Muscle layer of colon (tissue), 2 donors: ENCODE measurements at regions not wholly inside any gene's neighbourhood (a gene's known extent, or its start where the extent isn't known, plus 50 kb on each side); places are given as distances from the start of the nearest gene placed in this dataset.

Experiments used
- H3K27ac ChIP-seq: one replicate; pipeline ENCODE4 v1.7.0; 2013; ENCODE audit warnings: low read depth, mild to moderate bottlenecking, low read length, moderate library complexity
- H3K27me3 ChIP-seq, 2 donors: one replicate each; pipeline ENCODE4 v1.7.0; 2013; ENCODE audit warnings: low read length in 2 of 2, mild to moderate bottlenecking in 2 of 2; ENCODE audit not compliant: insufficient read depth in 2 of 2, control insufficient read depth in 1 of 2
- H3K36me3 ChIP-seq: one replicate; pipeline ENCODE4 v1.7.0; 2013; ENCODE audit warnings: mild to moderate bottlenecking, low read length; ENCODE audit not compliant: insufficient read depth
- H3K4me1 ChIP-seq: one replicate; pipeline ENCODE4 v1.7.0; 2013; ENCODE audit warnings: mild to moderate bottlenecking, low read length; ENCODE audit not compliant: insufficient read depth
- H3K4me3 ChIP-seq, 2 donors: one replicate each; pipeline ENCODE4 v1.7.0; 2013; ENCODE audit warnings: low read length in 2 of 2, low read depth in 1 of 2, mild to moderate bottlenecking in 1 of 2, moderate library complexity in 1 of 2
- H3K9ac ChIP-seq: one replicate; pipeline ENCODE4 v1.7.0; 2013; ENCODE audit warnings: low read length
- H3K9me3 ChIP-seq: one replicate; pipeline ENCODE4 v1.7.0; 2013; ENCODE audit warnings: mild to moderate bottlenecking, low read length
- donor health status: abdominal sarcoma.
- donor health status: Adenocarcinoma of cecum.

DNA sequence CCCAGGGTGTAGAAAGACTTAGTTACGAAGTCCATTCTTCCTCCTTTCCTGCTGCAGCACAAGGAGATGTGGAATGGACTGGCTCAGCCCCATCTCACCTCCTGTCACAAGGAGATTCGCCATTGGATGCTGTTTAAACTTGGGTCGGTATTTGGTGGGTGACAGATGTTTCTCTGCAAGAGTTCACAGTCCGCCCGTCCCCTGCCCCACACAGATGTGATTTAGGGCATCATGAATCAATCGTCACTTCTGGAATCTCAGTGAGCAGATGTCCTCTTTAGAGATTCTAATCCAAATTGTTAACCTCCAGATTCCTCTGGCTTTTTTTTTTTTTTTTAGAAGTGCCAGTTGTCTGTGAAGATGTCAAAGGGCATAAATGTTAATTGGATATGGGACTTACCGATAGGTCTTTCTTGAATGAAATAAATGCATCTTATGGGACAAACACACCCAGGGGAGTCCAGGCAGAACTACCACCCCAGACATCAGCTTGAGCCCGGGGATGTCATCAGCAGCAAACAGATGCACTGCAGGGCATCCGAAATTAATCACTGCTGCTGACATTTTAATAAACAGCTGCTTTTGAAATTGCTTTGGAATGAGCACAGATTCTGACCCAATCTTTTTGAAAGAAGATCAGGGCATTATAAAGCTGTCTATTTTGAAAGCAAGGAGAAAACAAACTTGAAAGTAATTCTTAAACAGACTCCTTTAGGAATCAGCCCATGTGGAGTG is 117.6 kb upstream of the CDH4 start:
- Histone ChIP-seq H3K36me3 (no peaks in the 10 kb centered on the region), H3K27ac (no peak overlapping the region), H3K4me1 (no peaks in the 10 kb centered on the region), H3K4me3 (no peak overlapping the region), H3K9me3 (no peaks in the 10 kb centered on the region), H3K9ac (no peak overlapping the region), H3K27me3 (peaks cover 0 to 3% of the 10 kb centered on the region in 2 donors)

DNA sequence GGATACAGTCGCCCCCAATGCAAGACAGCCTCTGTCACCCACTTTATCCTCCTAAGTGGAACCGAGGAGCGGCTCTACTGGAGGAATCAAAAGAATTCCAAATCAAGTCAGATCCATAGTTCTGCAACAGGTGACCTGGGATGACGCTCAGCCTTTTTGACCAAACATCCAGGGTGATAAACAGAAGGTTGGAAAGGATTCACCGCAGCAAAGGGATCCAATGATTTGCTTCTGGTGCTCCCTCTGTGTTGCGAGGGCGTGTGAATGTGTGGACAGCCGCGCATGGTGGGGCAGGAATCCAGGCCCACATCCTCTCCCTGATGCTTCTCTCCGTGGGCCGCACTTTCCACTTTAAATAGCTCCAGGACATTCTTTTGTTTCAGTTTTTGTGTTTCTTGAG is 116.8 kb upstream of the CDH4 start:
- Histone ChIP-seq H3K4me1 (no peaks in the 10 kb centered on the region), H3K27me3 (peaks cover 0 to 3% of the 10 kb centered on the region in 2 donors), H3K9ac (no peak overlapping the region), H3K36me3 (no peaks in the 10 kb centered on the region), H3K27ac (no peak overlapping the region), H3K9me3 (no peaks in the 10 kb centered on the region), H3K4me3 (no peak overlapping the region)

DNA sequence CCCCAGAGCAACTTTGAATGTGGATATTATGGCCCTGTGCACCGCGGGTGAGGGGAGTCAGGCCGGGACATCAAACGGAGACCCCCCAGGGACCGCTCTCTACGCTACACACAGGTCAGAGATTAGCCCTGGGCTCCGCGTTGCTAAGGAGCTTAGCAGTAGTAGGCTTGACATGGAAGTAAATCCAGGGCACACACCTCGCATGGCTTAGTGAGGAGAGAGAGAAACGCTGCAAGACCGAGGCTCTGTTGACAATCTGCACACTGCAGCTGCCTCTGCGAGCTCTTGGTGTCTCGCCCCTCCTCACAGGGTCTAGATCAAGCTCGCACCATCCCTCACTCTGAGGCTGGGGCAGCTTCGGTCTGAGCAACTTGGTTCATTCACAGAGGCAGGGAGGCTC is 116.1 kb upstream of the CDH4 start:
- Histone ChIP-seq H3K9me3 (no peaks in the 10 kb centered on the region), H3K27me3 (no peaks in the 10 kb centered on the region), H3K4me1 (no peaks in the 10 kb centered on the region), H3K27ac (no peak overlapping the region), H3K36me3 (no peaks in the 10 kb centered on the region), H3K4me3 (no peak overlapping the region), H3K9ac (no peak overlapping the region)

DNA sequence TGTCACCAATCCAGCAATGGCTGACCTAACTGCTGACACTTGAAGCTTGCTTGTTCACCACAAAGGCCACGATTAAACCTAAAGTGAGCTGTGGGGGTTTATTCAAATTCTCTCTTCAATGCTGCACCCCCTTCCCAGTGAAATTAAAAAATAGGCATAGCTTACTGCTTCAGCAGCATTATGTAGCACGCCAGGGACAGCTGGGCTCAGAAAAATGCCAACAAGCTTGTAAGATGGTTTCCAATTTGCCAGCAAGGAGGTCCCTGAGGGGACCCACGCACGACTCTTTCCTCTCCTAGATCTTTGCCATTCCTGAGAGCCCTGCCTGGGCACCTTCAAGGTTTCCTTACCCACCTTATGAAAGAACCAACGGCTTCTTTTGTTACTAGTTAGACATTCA is 113.5 kb upstream of the CDH4 start:
- H3K27me3 ChIP-seq = no peaks in the 10 kb centered on the region
- no peak overlapping the region for H3K4me3 ChIP-seq
- H3K9ac ChIP-seq = no peak overlapping the region
- no peaks in the 10 kb centered on the region for H3K9me3 ChIP-seq
- no peak overlapping the region for H3K27ac ChIP-seq
- no peaks in the 10 kb centered on the region for H3K36me3 ChIP-seq
- no peaks in the 10 kb centered on the region for H3K4me1 ChIP-seq

DNA sequence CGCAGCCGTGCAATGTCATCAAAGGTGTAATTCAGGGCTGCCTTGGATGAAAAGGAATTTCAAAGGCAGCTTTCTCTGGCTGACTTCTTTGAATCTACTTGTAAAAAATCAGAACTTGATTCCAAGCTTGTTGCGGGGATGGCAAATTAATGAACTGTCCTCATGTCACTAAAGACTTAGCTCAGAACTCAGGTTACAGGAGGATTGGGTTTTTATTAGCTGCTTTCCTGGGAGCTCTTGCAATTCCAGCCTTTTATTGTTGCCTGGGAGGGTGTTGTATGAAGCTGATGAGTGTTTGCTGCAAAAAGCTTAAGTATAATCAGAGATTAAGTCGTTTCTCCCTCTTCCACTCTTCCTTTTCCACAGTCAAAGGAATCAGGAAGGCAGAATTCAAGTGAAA is 113.0 kb upstream of the CDH4 start:
- Histone ChIP-seq H3K4me3 (no peak overlapping the region), H3K9me3 (no peaks in the 10 kb centered on the region), H3K4me1 (no peaks in the 10 kb centered on the region), H3K27me3 (no peaks in the 10 kb centered on the region), H3K9ac (no peak overlapping the region), H3K27ac (no peak overlapping the region), H3K36me3 (no peaks in the 10 kb centered on the region)

DNA sequence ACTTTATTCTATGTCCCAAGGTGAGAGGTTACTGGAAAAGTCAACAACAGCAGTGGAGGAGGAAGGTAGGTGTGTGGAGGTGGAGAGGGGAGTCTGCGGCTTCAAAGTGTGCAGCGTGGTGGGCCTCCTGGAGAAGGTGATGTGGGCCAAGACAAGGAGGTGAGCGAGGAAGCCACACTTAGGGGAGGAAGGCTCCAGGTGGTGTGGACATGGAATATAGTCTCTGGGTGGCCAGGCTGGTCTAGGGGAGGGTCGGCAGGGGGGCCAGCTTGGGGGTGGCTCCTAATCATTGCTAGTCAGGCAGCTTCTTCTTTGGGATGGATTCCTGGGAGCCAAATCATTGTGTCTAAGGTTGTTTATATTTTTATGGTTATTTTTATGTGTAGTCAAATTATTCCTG is 111.5 kb upstream of the CDH4 start:
- Histone ChIP-seq H3K27me3 (no peaks in the 10 kb centered on the region), H3K9ac (no peak overlapping the region), H3K4me3 (no peak overlapping the region), H3K36me3 (no peaks in the 10 kb centered on the region), H3K27ac (no peak overlapping the region), H3K9me3 (no peaks in the 10 kb centered on the region), H3K4me1 (no peaks in the 10 kb centered on the region)

DNA sequence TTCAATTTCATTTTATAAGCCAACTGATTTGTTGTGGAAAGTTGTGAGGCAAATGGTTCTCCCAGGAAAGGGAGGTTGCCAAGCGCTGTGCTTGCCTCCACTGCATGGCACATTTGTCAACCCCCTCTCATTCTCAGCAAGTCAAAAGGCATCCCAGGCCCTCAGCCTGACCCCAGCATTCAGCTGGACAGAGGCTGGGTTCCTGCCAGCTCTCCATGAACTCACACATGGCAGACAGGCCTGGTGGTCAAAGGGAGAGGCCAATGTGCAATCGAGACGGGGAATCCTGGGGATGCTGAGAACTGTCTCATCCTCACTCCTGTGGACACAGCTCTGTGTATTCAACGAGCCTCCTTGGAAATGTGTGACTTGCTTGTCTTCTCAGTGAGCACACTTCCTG is 106.0 kb upstream of the CDH4 start:
- Histone ChIP-seq H3K9me3 (no peaks in the 10 kb centered on the region), H3K9ac (no peak overlapping the region), H3K27me3 (no peaks in the 10 kb centered on the region), H3K36me3 (no peaks in the 10 kb centered on the region), H3K4me3 (no peak overlapping the region), H3K4me1 (no peaks in the 10 kb centered on the region), H3K27ac (no peak overlapping the region)

DNA sequence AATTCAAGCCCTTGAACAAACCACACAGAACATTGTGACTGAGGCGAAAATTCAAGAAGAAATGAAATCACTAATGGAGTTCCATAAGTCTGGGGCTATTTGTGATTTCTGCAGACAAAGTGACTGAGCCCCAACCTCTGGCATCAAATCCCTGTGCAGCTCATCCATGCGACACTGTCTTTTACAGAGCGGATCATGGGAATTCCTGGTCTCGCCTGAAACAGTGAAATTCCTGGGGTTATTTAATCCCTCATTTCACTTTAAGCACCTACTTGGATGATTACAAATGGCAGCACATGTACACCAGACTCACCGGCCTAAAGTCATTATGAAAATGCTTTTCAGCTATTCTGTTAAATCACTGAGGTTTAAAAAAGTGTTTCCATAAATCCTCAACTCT is 102.4 kb upstream of the CDH4 start:
- H3K27ac ChIP-seq = no peak overlapping the region
- H3K36me3 ChIP-seq = no peaks in the 10 kb centered on the region
- no peak overlapping the region for H3K4me3 ChIP-seq
- no peak overlapping the region for H3K9ac ChIP-seq
- H3K27me3 ChIP-seq = no peaks in the 10 kb centered on the region
- H3K4me1 ChIP-seq = no peaks in the 10 kb centered on the region
- no peaks in the 10 kb centered on the region for H3K9me3 ChIP-seq

DNA sequence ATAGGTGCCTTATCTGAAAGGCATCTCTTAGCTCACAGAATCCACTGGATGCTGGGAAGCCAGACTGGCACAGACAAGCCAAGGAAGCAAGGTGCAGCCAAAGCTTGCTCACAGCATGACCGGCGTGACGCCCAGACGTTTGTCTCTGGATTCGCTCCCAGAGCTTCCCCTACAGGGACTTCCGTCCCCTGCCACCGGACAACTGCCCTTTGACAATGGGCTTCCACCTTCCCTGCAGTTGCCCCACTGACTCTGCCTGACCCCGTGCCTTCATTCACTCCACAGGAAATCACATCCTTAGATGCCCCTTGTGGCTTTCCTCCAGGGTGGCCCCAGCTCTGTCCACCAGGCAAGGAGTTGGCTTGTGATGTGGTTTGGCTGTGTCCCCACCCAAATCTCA is 94.8 kb upstream of the CDH4 start:
- Histone ChIP-seq H3K9me3 (no peaks in the 10 kb centered on the region), H3K4me3 (no peak overlapping the region), H3K4me1 (no peaks in the 10 kb centered on the region), H3K36me3 (no peaks in the 10 kb centered on the region), H3K9ac (no peak overlapping the region), H3K27ac (no peak overlapping the region), H3K27me3 (no peaks in the 10 kb centered on the region)

DNA sequence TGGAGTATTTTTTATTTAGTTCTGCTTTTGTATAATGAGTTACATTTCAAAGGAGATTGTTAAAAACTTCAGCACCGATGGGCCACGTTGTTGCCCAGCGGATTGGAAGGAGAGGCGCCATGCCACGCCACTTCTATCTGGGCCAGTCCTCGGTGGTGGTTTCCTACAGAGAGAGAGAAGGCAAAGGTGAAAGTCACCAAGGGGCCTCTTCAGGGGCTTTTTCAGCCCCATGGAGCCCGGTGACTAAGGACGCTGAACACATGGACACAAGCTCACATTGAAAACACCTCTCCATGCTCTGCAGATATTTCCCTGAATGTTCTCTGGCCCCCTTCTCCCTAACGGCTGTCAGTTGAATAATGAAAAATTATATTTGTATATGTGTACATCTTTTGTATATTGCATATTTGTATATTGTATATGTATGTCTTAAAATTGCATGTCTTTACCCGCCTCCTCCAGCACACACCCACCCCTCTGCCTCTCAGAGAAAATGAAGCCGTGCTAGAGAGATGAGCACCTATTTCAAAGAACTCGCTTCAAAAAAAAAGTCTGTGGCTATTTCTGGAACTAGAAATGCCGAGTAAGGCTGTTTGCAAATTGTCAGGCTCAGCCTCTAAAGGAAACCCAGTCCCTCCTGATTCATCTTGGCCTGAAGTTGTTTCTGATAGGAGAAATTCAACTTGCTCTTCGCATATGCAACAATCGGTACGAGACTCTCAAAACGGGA is 91.9 kb upstream of the CDH4 start:
- H3K4me3 ChIP-seq = no peak overlapping the region
- no peak overlapping the region for H3K9ac ChIP-seq
- H3K9me3 ChIP-seq = no peaks in the 10 kb centered on the region
- no peaks in the 10 kb centered on the region for H3K27me3 ChIP-seq
- H3K27ac ChIP-seq = no peak overlapping the region
- no peaks in the 10 kb centered on the region for H3K4me1 ChIP-seq
- H3K36me3 ChIP-seq = no peaks in the 10 kb centered on the region

DNA sequence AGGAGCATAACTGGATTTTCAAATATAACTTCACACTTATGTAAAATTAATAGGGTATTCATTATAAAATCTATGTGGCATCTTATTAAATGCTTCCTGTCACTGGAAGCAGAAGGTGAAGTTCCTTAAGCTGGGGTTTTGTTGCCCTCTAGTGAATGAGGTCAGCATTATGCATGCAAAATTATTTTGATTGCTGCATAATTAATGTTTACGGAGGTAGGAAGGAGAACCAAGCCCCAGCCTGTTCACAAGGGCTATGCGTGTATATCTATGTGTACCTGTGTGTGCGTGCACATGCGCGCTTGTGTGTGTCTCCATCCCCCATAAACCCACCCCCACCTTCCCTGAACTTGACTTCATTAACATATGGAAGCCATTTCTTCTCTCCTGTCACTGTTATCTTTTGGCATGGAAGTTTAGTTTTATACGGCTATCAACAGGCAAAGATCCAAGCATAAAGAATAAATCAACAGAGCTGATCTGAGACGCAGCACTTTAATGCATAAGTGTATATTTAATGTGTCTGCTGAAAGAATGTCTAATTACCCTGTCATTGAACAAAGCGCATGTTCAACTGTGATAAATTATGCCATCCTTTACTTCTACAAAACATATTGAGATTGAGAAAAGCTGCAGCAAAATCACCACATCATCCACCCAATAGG is 90.2 kb upstream of the CDH4 start:
- no peaks in the 10 kb centered on the region for H3K9me3 ChIP-seq
- no peak overlapping the region for H3K4me3 ChIP-seq
- no peaks in the 10 kb centered on the region for H3K27me3 ChIP-seq
- H3K27ac ChIP-seq = no peak overlapping the region
- no peaks in the 10 kb centered on the region for H3K4me1 ChIP-seq
- H3K9ac ChIP-seq = no peak overlapping the region
- H3K36me3 ChIP-seq = no peaks in the 10 kb centered on the region
